GM23338 (cell line): ENCODE measurements at regions not wholly inside any gene's neighbourhood (a gene's known extent, or its start where the extent isn't known, plus 50 kb on each side); places are given as distances from the start of the nearest gene placed in this dataset.

ENCODE experiments used
- ATAC-seq: fragments of 200-7000 bp; cut with Tn5 transposase; 3 replicates; pipeline ENCODE4 v1.9.1; 2020
- DNase-seq: peaks from one replicate; pipeline ENCODE4 v3.0.0-alpha.2; 2015; ENCODE audit warnings: low spot score
- H2AFZ ChIP-seq: fragments of 200-600 bp; sonication (generic); 2 replicates; pipeline ENCODE4 v1.8.0; 2016; ENCODE audit warnings: antibody characterized with exemption, mild to moderate bottlenecking, moderate library complexity
- H3F3A ChIP-seq: fragments of 200-600 bp; sonication (generic); replicated peaks from 2 replicates; pipeline ENCODE4 v1.8.0; 2017; ENCODE audit warnings: antibody characterized with exemption, mixed run types, low read depth
- H3K27ac ChIP-seq: fragments of 200-600 bp; sonication (generic); 2 replicates; pipeline ENCODE4 v1.6.1; 2016; ENCODE audit warnings: low read depth
- H3K27me3 ChIP-seq: fragments of 200-600 bp; sonication (generic); 2 replicates; pipeline ENCODE4 v1.8.0; 2016; ENCODE audit warnings: mild to moderate bottlenecking, mixed run types, moderate library complexity; ENCODE audit not compliant: insufficient read depth
- H3K36me3 ChIP-seq: fragments of 200-600 bp; sonication (generic); 2 replicates; pipeline ENCODE4 v1.8.0; 2016; ENCODE audit warnings: mild to moderate bottlenecking; ENCODE audit not compliant: insufficient read depth
- H3K4me1 ChIP-seq: fragments of 200-600 bp; sonication (generic); 2 replicates; pipeline ENCODE4 v1.8.0; 2016; ENCODE audit warnings: mild to moderate bottlenecking, moderate library complexity; ENCODE audit not compliant: insufficient read depth
- H3K4me2 ChIP-seq: fragments of 200-600 bp; sonication (generic); 2 replicates; pipeline ENCODE4 v1.7.1; 2017; ENCODE audit warnings: mixed run types
- H3K4me3 ChIP-seq: fragments of 200-600 bp; sonication (generic); 2 replicates; pipeline ENCODE4 v1.6.1; 2016; ENCODE audit warnings: mixed run types
- H3K79me2 ChIP-seq: fragments of 200-600 bp; sonication (generic); replicated peaks from 2 replicates; pipeline ENCODE4 v1.8.0; 2017; ENCODE audit warnings: mild to moderate bottlenecking; ENCODE audit not compliant: insufficient read depth
- H3K9me2 ChIP-seq: fragments of 200-600 bp; sonication (generic); 2 replicates; pipeline ENCODE4 v1.8.0; 2017; ENCODE audit not compliant: insufficient read depth
- H4K20me1 ChIP-seq: fragments of 200-600 bp; sonication (generic); replicated peaks from 2 replicates; pipeline ENCODE4 v1.8.0; 2017; ENCODE audit warnings: mild to moderate bottlenecking; ENCODE audit not compliant: insufficient read depth
- H3K27ac Mint-ChIP-seq: 2 replicates; pipeline ENCODE4 v1.8.0; 2020; ENCODE audit warnings: inconsistent platforms, mild to moderate bottlenecking, moderate library complexity, mixed read lengths
- H3K27me3 Mint-ChIP-seq: 3 replicates; pipeline ENCODE4 v1.8.0; 2022; ENCODE audit warnings: low read depth, mild to moderate bottlenecking, moderate library complexity, mixed read lengths, inconsistent platforms; ENCODE audit not compliant: insufficient read depth, poor library complexity
- H3K36me3 Mint-ChIP-seq: 3 replicates; pipeline ENCODE4 v1.8.0; 2021; ENCODE audit warnings: low read depth, mild to moderate bottlenecking, inconsistent platforms, moderate library complexity, mixed read lengths
- H3K4me1 Mint-ChIP-seq: 3 replicates; pipeline ENCODE4 v1.8.0; 2020; ENCODE audit warnings: mild to moderate bottlenecking, inconsistent platforms, mixed read lengths
- H3K4me3 Mint-ChIP-seq: 3 replicates; pipeline ENCODE4 v1.8.0; 2021; ENCODE audit warnings: moderate library complexity, mild to moderate bottlenecking, inconsistent platforms, mixed read lengths
- H3K9me3 Mint-ChIP-seq: 3 replicates; pipeline ENCODE4 v1.8.0; 2020; ENCODE audit warnings: moderate library complexity, mild to moderate bottlenecking, inconsistent platforms, mixed read lengths
- CREB1 ChIP-seq: fragments of 250-450 bp; sonication (Bioruptor Pico); IDR thresholded peaks from 2 replicates; pipeline ENCODE4 v1.5.0; 2020; ENCODE audit warnings: low read depth, mild to moderate bottlenecking, moderate library complexity
- JUNB ChIP-seq: IDR thresholded peaks from one replicate; pipeline ENCODE4 v1.6.1; 2016; ENCODE audit warnings: antibody characterized with exemption; ENCODE audit not compliant: unreplicated experiment
- NANOG ChIP-seq: IDR thresholded peaks from 2 replicates; pipeline ENCODE4 v1.6.1; 2016; ENCODE audit warnings: antibody characterized with exemption, borderline replicate concordance
- POLR2AphosphoS5 ChIP-seq: IDR thresholded peaks from 2 replicates; pipeline ENCODE4 v1.6.1; 2016; ENCODE audit warnings: antibody characterized with exemption, low read depth
- STAT1 ChIP-seq: IDR thresholded peaks from one replicate; pipeline ENCODE4 v1.6.1; 2016; ENCODE audit warnings: antibody characterized with exemption; ENCODE audit not compliant: unreplicated experiment
- ZNF114 ChIP-seq: fragments of 250-450 bp; sonication (Bioruptor Pico); IDR thresholded peaks from 2 replicates; pipeline ENCODE4 v1.5.0; 2020; ENCODE audit warnings: mild to moderate bottlenecking, moderate library complexity
- ZNF331 ChIP-seq: fragments of 250-450 bp; sonication (Bioruptor Pico); IDR thresholded peaks from 2 replicates; pipeline ENCODE4 v1.5.0; 2020; ENCODE audit warnings: low read depth, mild to moderate bottlenecking, moderate library complexity
- TF ChIP-seq, protein P1 (sequence below): fragments of 250-450 bp; sonication (Bioruptor Pico); IDR thresholded peaks from 2 replicates; pipeline ENCODE4 v1.5.0; 2020; ENCODE audit warnings: mild to moderate bottlenecking, moderate library complexity
- TF ChIP-seq, protein P2 (sequence below), 2 experiments: fragments of 200-600 bp in 1 of 2; sonication (generic) in 1 of 2; conservative IDR thresholded peaks; 2 replicates each; pipeline versions ENCODE4 v1.5.1 to v1.6.1; 2016 to 2017; ENCODE audit warnings: antibody characterized with exemption in 2 of 2, low read depth in 2 of 2, mild to moderate bottlenecking in 2 of 2, moderate library complexity in 1 of 2

DNA sequence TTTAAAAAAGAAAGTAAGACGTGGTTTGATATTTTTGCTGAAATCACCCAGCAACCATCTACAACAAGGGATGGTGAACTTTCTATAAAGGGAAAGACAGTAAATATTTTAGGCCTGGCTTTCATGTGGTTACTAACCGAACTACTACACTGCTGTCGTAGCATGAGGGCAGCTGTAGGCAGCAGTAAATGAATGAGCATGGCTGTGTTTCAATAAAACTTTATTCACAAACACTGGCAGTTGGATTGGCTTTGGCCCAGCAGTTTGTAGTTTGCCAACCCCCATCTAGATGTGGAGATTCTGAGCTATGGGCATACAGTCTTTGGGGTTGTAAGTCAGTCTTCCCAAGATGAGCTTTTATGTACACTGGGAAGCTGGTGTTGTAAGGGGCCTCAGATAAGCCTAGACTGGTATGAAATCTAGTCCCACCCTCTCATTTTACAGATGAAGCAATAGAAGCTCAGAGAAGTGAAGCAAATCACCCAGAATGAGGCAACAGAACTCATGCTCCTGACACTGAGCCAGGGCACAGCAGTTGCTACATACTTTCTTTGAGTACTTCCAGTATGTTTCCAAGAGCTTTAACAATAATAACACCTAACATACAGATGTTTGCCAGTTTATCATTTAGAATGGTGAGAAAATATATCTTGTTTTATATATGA is 204.4 kb downstream of the ADAMTS15 start:
- H3K36me3 Mint-ChIP-seq, result peaks cover 2% of the 10 kb centered on the region; the same call in 1 of the 3 replicates
- H3K4me2 ChIP-seq, result no peak overlapping the region
- no peaks in the 10 kb centered on the region for H3K27me3 Mint-ChIP-seq
- H3K27me3 ChIP-seq, result no peaks in the 10 kb centered on the region
- H3K4me1 Mint-ChIP-seq, result peaks cover 13% of the 10 kb centered on the region
- TF ChIP-seq, protein P1, sequence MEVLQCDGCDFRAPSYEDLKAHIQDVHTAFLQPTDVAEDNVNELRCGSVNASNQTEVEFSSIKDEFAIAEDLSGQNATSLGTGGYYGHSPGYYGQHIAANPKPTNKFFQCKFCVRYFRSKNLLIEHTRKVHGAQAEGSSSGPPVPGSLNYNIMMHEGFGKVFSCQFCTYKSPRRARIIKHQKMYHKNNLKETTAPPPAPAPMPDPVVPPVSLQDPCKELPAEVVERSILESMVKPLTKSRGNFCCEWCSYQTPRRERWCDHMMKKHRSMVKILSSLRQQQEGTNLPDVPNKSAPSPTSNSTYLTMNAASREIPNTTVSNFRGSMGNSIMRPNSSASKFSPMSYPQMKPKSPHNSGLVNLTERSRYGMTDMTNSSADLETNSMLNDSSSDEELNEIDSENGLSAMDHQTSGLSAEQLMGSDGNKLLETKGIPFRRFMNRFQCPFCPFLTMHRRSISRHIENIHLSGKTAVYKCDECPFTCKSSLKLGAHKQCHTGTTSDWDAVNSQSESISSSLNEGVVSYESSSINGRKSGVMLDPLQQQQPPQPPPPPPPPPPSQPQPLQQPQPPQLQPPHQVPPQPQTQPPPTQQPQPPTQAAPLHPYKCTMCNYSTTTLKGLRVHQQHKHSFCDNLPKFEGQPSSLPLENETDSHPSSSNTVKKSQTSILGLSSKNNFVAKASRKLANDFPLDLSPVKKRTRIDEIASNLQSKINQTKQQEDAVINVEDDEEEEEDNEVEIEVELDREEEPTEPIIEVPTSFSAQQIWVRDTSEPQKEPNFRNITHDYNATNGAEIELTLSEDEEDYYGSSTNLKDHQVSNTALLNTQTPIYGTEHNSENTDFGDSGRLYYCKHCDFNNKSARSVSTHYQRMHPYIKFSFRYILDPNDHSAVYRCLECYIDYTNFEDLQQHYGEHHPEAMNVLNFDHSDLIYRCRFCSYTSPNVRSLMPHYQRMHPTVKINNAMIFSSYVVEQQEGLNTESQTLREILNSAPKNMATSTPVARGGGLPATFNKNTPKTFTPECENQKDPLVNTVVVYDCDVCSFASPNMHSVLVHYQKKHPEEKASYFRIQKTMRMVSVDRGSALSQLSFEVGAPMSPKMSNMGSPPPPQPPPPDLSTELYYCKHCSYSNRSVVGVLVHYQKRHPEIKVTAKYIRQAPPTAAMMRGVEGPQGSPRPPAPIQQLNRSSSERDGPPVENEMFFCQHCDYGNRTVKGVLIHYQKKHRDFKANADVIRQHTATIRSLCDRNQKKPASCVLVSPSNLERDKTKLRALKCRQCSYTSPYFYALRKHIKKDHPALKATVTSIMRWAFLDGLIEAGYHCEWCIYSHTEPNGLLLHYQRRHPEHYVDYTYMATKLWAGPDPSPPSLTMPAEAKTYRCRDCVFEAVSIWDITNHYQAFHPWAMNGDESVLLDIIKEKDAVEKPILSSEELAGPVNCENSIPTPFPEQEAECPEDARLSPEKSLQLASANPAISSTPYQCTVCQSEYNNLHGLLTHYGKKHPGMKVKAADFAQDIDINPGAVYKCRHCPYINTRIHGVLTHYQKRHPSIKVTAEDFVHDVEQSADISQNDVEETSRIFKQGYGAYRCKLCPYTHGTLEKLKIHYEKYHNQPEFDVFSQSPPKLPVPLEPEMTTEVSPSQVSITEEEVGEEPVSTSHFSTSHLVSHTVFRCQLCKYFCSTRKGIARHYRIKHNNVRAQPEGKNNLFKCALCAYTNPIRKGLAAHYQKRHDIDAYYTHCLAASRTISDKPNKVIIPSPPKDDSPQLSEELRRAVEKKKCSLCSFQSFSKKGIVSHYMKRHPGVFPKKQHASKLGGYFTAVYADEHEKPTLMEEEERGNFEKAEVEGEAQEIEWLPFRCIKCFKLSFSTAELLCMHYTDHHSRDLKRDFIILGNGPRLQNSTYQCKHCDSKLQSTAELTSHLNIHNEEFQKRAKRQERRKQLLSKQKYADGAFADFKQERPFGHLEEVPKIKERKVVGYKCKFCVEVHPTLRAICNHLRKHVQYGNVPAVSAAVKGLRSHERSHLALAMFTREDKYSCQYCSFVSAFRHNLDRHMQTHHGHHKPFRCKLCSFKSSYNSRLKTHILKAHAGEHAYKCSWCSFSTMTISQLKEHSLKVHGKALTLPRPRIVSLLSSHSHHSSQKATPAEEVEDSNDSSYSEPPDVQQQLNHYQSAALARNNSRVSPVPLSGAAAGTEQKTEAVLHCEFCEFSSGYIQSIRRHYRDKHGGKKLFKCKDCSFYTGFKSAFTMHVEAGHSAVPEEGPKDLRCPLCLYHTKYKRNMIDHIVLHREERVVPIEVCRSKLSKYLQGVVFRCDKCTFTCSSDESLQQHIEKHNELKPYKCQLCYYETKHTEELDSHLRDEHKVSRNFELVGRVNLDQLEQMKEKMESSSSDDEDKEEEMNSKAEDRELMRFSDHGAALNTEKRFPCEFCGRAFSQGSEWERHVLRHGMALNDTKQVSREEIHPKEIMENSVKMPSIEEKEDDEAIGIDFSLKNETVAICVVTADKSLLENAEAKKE, result no peak
- TF ChIP-seq NANOG (no peak), CREB1 (CRISPR knock-in tag) (no peak), ZNF114 (CRISPR knock-in tag) (no peak), POLR2AphosphoS5 (no peak), JUNB (no peak), STAT1 (no peak), ZNF331 (CRISPR knock-in tag) (no peak)
- TF ChIP-seq, protein P2, sequence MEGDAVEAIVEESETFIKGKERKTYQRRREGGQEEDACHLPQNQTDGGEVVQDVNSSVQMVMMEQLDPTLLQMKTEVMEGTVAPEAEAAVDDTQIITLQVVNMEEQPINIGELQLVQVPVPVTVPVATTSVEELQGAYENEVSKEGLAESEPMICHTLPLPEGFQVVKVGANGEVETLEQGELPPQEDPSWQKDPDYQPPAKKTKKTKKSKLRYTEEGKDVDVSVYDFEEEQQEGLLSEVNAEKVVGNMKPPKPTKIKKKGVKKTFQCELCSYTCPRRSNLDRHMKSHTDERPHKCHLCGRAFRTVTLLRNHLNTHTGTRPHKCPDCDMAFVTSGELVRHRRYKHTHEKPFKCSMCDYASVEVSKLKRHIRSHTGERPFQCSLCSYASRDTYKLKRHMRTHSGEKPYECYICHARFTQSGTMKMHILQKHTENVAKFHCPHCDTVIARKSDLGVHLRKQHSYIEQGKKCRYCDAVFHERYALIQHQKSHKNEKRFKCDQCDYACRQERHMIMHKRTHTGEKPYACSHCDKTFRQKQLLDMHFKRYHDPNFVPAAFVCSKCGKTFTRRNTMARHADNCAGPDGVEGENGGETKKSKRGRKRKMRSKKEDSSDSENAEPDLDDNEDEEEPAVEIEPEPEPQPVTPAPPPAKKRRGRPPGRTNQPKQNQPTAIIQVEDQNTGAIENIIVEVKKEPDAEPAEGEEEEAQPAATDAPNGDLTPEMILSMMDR (conservative IDR thresholded peaks at IDR 0.05; ENCODE audit: low read depth in 2 of 2), result no peak
- H3K4me3 ChIP-seq, result no peak overlapping the region
- H3K4me3 Mint-ChIP-seq, result no peak overlapping the region
- no peaks in the 10 kb centered on the region for H3K79me2 ChIP-seq
- ATAC-seq (no peak), DNase-seq (no peak)
- H3F3A ChIP-seq, result no peaks in the 10 kb centered on the region
- H2AFZ ChIP-seq, result no peak overlapping the region
- H3K27ac Mint-ChIP-seq, result no peak overlapping the region
- peaks cover 10% of the 10 kb centered on the region for H3K4me1 ChIP-seq
- peaks cover 15% of the 10 kb centered on the region for H3K9me3 Mint-ChIP-seq
- H3K27ac ChIP-seq, result no peak overlapping the region
- no peaks in the 10 kb centered on the region for H3K9me2 ChIP-seq
- H4K20me1 ChIP-seq, result no peaks in the 10 kb centered on the region
- no peaks in the 10 kb centered on the region; the same call in 1 of the 2 replicates for H3K36me3 ChIP-seq
